Neural progenitor cell (in vitro differentiated cells): ENCODE measurements at regions not wholly inside any gene's neighbourhood (a gene's known extent, or its start where the extent isn't known, plus 50 kb on each side); places are given as distances from the start of the nearest gene placed in this dataset.

Experiments used
- DNase-seq: peaks from one replicate; pipeline ENCODE4 v3.0.0-alpha.2; 2016; ENCODE audit warnings: low spot score
- H2AFZ ChIP-seq: fragments of 200-600 bp; sonication (generic); replicated peaks from 2 replicates; pipeline ENCODE4 v1.6.1; 2016; ENCODE audit warnings: antibody characterized with exemption
- H3F3A ChIP-seq: fragments of 200-600 bp; sonication (generic); 2 replicates; pipeline ENCODE4 v1.6.1; 2016; ENCODE audit warnings: antibody characterized with exemption, low read depth
- H3K27ac ChIP-seq: fragments of 200-600 bp; sonication (generic); 2 replicates; pipeline ENCODE4 v1.5.1; 2016; ENCODE audit warnings: mild to moderate bottlenecking
- H3K27me3 ChIP-seq: fragments of 200-600 bp; sonication (generic); 2 replicates; pipeline ENCODE4 v1.6.1; 2016; ENCODE audit warnings: mild to moderate bottlenecking, moderate library complexity
- H3K36me3 ChIP-seq: fragments of 200-600 bp; sonication (generic); 2 replicates; pipeline ENCODE4 v1.5.1; 2016
- H3K4me1 ChIP-seq: fragments of 200-600 bp; sonication (generic); 2 replicates; pipeline ENCODE4 v1.6.1; 2016; ENCODE audit warnings: mixed run types
- H3K4me2 ChIP-seq: fragments of 200-600 bp; sonication (generic); 2 replicates; pipeline ENCODE4 v1.6.1; 2016
- H3K4me3 ChIP-seq: fragments of 200-600 bp; sonication (generic); 2 replicates; pipeline ENCODE4 v1.5.1; 2016
- H3K79me2 ChIP-seq: fragments of 200-600 bp; sonication (generic); 2 replicates; pipeline ENCODE4 v1.6.1; 2016; ENCODE audit warnings: low read depth
- H3K9ac ChIP-seq: fragments of 200-600 bp; sonication (generic); 2 replicates; pipeline ENCODE4 v1.6.1; 2016
- H3K9me3 ChIP-seq: fragments of 200-600 bp; sonication (generic); 2 replicates; pipeline ENCODE4 v1.5.1; 2016; ENCODE audit warnings: low read depth
- H4K20me1 ChIP-seq: fragments of 200-600 bp; sonication (generic); 2 replicates; pipeline ENCODE4 v1.6.1; 2016; ENCODE audit warnings: low read depth
- H3K27ac Mint-ChIP-seq: 3 replicates; pipeline ENCODE4 v1.8.0; 2021; ENCODE audit warnings: mixed read lengths
- H3K27me3 Mint-ChIP-seq: 2 replicates; pipeline ENCODE4 v1.8.0; 2022; ENCODE audit warnings: low read depth, mild to moderate bottlenecking, inconsistent platforms, moderate library complexity, mixed read lengths; ENCODE audit not compliant: insufficient read depth
- H3K36me3 Mint-ChIP-seq: 3 replicates; pipeline ENCODE4 v1.8.0; 2021; ENCODE audit warnings: mixed read lengths
- H3K4me1 Mint-ChIP-seq: 3 replicates; pipeline ENCODE4 v1.8.0; 2021; ENCODE audit warnings: mixed read lengths
- H3K4me3 Mint-ChIP-seq: 3 replicates; pipeline ENCODE4 v1.8.0; 2021; ENCODE audit warnings: mild to moderate bottlenecking, moderate library complexity, mixed read lengths
- H3K9me3 Mint-ChIP-seq: 3 replicates; pipeline ENCODE4 v1.8.0; 2020; ENCODE audit warnings: mixed read lengths
- CTCF ChIP-seq: fragments of 200-600 bp; sonication (generic); IDR thresholded peaks from 2 replicates; pipeline ENCODE4 v1.5.1; 2017; ENCODE audit warnings: antibody characterized with exemption, mild to moderate bottlenecking
- EZH2 ChIP-seq: fragments of 200-600 bp; sonication (generic); IDR thresholded peaks from 2 replicates; pipeline ENCODE4 v1.6.1; 2017; ENCODE audit warnings: antibody characterized with exemption, mild to moderate bottlenecking, moderate library complexity
- EZH2phosphoT487 ChIP-seq: fragments of 200-600 bp; sonication (generic); IDR thresholded peaks from 2 replicates; pipeline ENCODE4 v1.6.1; 2017; ENCODE audit warnings: antibody characterized with exemption

GRCh38 chr1:45258059-45258650 lies 51.8 kb upstream of the ZSWIM5 start:
- peak; percentile 8 for DNase-seq
- Histone ChIP-seq H3F3A (no peaks in the 10 kb centered on the region), H3K79me2 (no peaks in the 10 kb centered on the region), H3K36me3 (no peaks in the 10 kb centered on the region), H3K27ac (no peak overlapping the region), H2AFZ (no peak overlapping the region), H3K9me3 (peaks cover 18% of the 10 kb centered on the region), H4K20me1 (no peaks in the 10 kb centered on the region), H3K9ac (no peak overlapping the region), H3K4me3 (no peak overlapping the region), H3K4me2 (no peak overlapping the region), H3K27me3 (no peaks in the 10 kb centered on the region), H3K4me1 (no peaks in the 10 kb centered on the region)
- no peak for TF ChIP-seq EZH2phosphoT487
- TF ChIP-seq CTCF, result no peak
- no peak for TF ChIP-seq EZH2
- H3K36me3 Mint-ChIP-seq, result no peaks in the 10 kb centered on the region
- peaks cover 7% of the 10 kb centered on the region for H3K27me3 Mint-ChIP-seq
- H3K27ac Mint-ChIP-seq, result no peak overlapping the region
- no peaks in the 10 kb centered on the region for H3K4me1 Mint-ChIP-seq
- peaks cover 28% of the 10 kb centered on the region for H3K9me3 Mint-ChIP-seq
- no peak overlapping the region for H3K4me3 Mint-ChIP-seq

- H3K9me3 Mint-ChIP-seq, result peaks cover 28% of the 10 kb centered on the region
- no peaks in the 10 kb centered on the region for H3K36me3 Mint-ChIP-seq
- no peaks in the 10 kb centered on the region for H3K4me1 ChIP-seq
These were observed 52.6 kb upstream of the ZSWIM5 start for GRCh38 chr1:45259053-45259452.

GRCh38 chr1:45260244-45260643 lies 53.8 kb upstream of the ZSWIM5 start:
- peaks cover 28% of the 10 kb centered on the region for H3K9me3 Mint-ChIP-seq
- no peaks in the 10 kb centered on the region for H4K20me1 ChIP-seq
- H3K27me3 Mint-ChIP-seq, result peaks cover 4% of the 10 kb centered on the region
- no peaks in the 10 kb centered on the region for H3K36me3 ChIP-seq
- H3K9ac ChIP-seq, result no peak overlapping the region
- no peaks in the 10 kb centered on the region for H3K79me2 ChIP-seq
- no peak overlapping the region for H3K27ac Mint-ChIP-seq
- H3F3A ChIP-seq, result no peaks in the 10 kb centered on the region
- no peak for DNase-seq
- peaks cover 18% of the 10 kb centered on the region for H3K9me3 ChIP-seq
- H3K27ac ChIP-seq, result no peak overlapping the region
- H3K4me1 ChIP-seq, result no peaks in the 10 kb centered on the region
- no peak overlapping the region for H3K4me3 ChIP-seq
- H3K4me1 Mint-ChIP-seq, result no peaks in the 10 kb centered on the region
- no peak overlapping the region for H3K4me2 ChIP-seq
- no peak overlapping the region for H3K4me3 Mint-ChIP-seq
- H2AFZ ChIP-seq, result no peak overlapping the region
- no peaks in the 10 kb centered on the region for H3K27me3 ChIP-seq
- TF ChIP-seq EZH2, result no peak
- no peak for TF ChIP-seq CTCF
- TF ChIP-seq EZH2phosphoT487, result no peak
- H3K36me3 Mint-ChIP-seq, result no peaks in the 10 kb centered on the region

More at GRCh38 chr1:45259053-45259452, 52.6 kb upstream of the ZSWIM5 start:
- peaks cover 18% of the 10 kb centered on the region for H3K9me3 ChIP-seq
- H3K27me3 Mint-ChIP-seq, result peaks cover 7% of the 10 kb centered on the region
- H3K4me2 ChIP-seq, result no peak overlapping the region
- no peaks in the 10 kb centered on the region for H3K4me1 Mint-ChIP-seq
- H3K9ac ChIP-seq, result no peak overlapping the region
- no peaks in the 10 kb centered on the region for H3K36me3 ChIP-seq
- no peak overlapping the region for H3K4me3 Mint-ChIP-seq
- H3K27me3 ChIP-seq, result no peaks in the 10 kb centered on the region
- H2AFZ ChIP-seq, result no peak overlapping the region
- H3K79me2 ChIP-seq, result no peaks in the 10 kb centered on the region
- no peak overlapping the region for H3K27ac ChIP-seq
- no peaks in the 10 kb centered on the region for H4K20me1 ChIP-seq
- no peaks in the 10 kb centered on the region for H3F3A ChIP-seq
- TF ChIP-seq CTCF (no peak), EZH2 (no peak), EZH2phosphoT487 (no peak)
- H3K4me3 ChIP-seq, result no peak overlapping the region
- H3K27ac Mint-ChIP-seq, result no peak overlapping the region
- no peak for DNase-seq
